Prostate gland (tissue), 2 donors: ENCODE measurements at regions not wholly inside any gene's neighbourhood (a gene's known extent, or its start where the extent isn't known, plus 50 kb on each side); places are given as distances from the start of the nearest gene placed in this dataset.

Experiments
- DNase-seq: peaks from one replicate; pipeline ENCODE4 v3.0.0-alpha.2; 2019; ENCODE audit warnings: low spot score
- H3K27ac ChIP-seq, 2 donors: fragments of 200-600 bp; sonication (generic); 2 replicates each; pipeline ENCODE4 v1.5.1; 2017 to 2019
- H3K27me3 ChIP-seq: fragments of 200-600 bp; sonication (generic); replicated peaks from 2 replicates; pipeline ENCODE4 v1.5.1; 2019; ENCODE audit not compliant: insufficient read depth
- H3K36me3 ChIP-seq, 2 donors: fragments of 200-600 bp; sonication (generic); 1 replicate in 1 of 2; 2 replicates in 1 of 2; pipeline versions ENCODE4 v1.5.1 to v1.8.1; 2017 to 2019
- H3K4me1 ChIP-seq: fragments of 200-600 bp; sonication (generic); replicated peaks from 2 replicates; pipeline ENCODE4 v1.5.1; 2019
- H3K4me3 ChIP-seq, 2 donors: fragments of 200-600 bp; sonication (generic); 2 replicates each; pipeline ENCODE4 v1.5.1; 2017 to 2019
- H3K9me3 ChIP-seq: fragments of 200-600 bp; sonication (generic); 2 replicates; pipeline ENCODE4 v1.5.1; 2017
- CTCF ChIP-seq, 4 experiments: fragments of 200-600 bp in 2 of 4; fragments of 450-650 bp in 2 of 4; sonication (generic) in 2 of 4; IDR thresholded peaks; 1 replicate in 3 of 4; 2 replicates in 1 of 4; pipeline ENCODE4 v1.5.1; 2016 to 2019; ENCODE audit warnings: antibody characterized with exemption in 4 of 4, mild to moderate bottlenecking in 2 of 4, moderate library complexity in 2 of 4
- POLR2A ChIP-seq: fragments of 450-650 bp; IDR thresholded peaks from one replicate; pipeline ENCODE4 v1.6.1; 2016; ENCODE audit warnings: antibody characterized with exemption, mild to moderate bottlenecking
- POLR2AphosphoS5 ChIP-seq: sonication (generic); formaldehyde crosslinking; IDR thresholded peaks from one replicate; pipeline ENCODE4 v1.6.1; 2017; ENCODE audit warnings: antibody characterized with exemption
- WGBS: methylation state at CpG from one replicate; pipeline ENCODE4 v1.1.5; 2018; 5-methylcytosine and 5-hydroxymethylcytosine counted together
- intact Hi-C: fragments of 100-400 bp; cut with DNase I; formaldehyde crosslinking; loops from one replicate; pipeline ENCODE4 v1.14.2; 2022

- Histone ChIP-seq H3K4me1 (no peaks in the 10 kb centered on the region), H3K4me3 (no peak overlapping the region), H3K27ac (no peak overlapping the region), H3K36me3 (no peaks in the 10 kb centered on the region), H3K27me3 (peaks cover 4% of the 10 kb centered on the region), H3K9me3 (no peaks in the 10 kb centered on the region)
- 100% methylated on average over 1 of the region's 1 CpG for WGBS
- no peak for DNase-seq
- intact Hi-C loops, result no loop called here
- TF ChIP-seq CTCF (IDR thresholded peaks at IDR 0.05) (no peak), POLR2A (no peak), POLR2AphosphoS5 (no peak)
Observed at GRCh38 chr1:29399465-29399864, 163.1 kb downstream of the PTPRU start.

GRCh38 chr1:29398431-29398830 lies 162.1 kb downstream of the PTPRU start:
- Histone ChIP-seq H3K4me1 (no peaks in the 10 kb centered on the region), H3K36me3 (no peaks in the 10 kb centered on the region), H3K4me3 (no peak overlapping the region), H3K9me3 (no peaks in the 10 kb centered on the region), H3K27ac (no peak overlapping the region), H3K27me3 (peaks cover 4% of the 10 kb centered on the region)
- 38% methylated on average over 3 of the region's 3 CpGs for WGBS
- TF ChIP-seq POLR2AphosphoS5, result no peak
- TF ChIP-seq CTCF (IDR thresholded peaks at IDR 0.05), result no peak
- TF ChIP-seq POLR2A, result no peak
- DNase-seq, result no peak
- intact Hi-C loops, result no loop called here

GRCh38 chr1:29397981-29398380 lies 161.7 kb downstream of the PTPRU start:
- no peak for DNase-seq
- intact Hi-C loops, result no loop called here
- Histone ChIP-seq H3K9me3 (no peaks in the 10 kb centered on the region), H3K36me3 (no peaks in the 10 kb centered on the region), H3K27ac (no peak overlapping the region), H3K27me3 (peaks cover 4% of the 10 kb centered on the region), H3K4me1 (no peaks in the 10 kb centered on the region), H3K4me3 (no peak overlapping the region)
- TF ChIP-seq POLR2A (no peak), POLR2AphosphoS5 (no peak), CTCF (IDR thresholded peaks at IDR 0.05) (no peak)
- WGBS, result 83% methylated on average over 8 of the region's 8 CpGs

- Histone ChIP-seq H3K27me3 (peaks cover 4% of the 10 kb centered on the region), H3K9me3 (no peaks in the 10 kb centered on the region), H3K36me3 (no peaks in the 10 kb centered on the region), H3K27ac (no peak overlapping the region), H3K4me1 (no peaks in the 10 kb centered on the region), H3K4me3 (no peak overlapping the region)
- no peak for DNase-seq
- no peak for TF ChIP-seq POLR2A
- no peak for TF ChIP-seq POLR2AphosphoS5
- no peak for TF ChIP-seq CTCF (IDR thresholded peaks at IDR 0.05)
- 55% methylated on average over 1 of the region's 1 CpG for WGBS
- intact Hi-C loops, result no loop called here
Observed at GRCh38 chr1:29397256-29397590, 160.9 kb downstream of the PTPRU start.

GRCh38 chr1:29396438-29397255 lies 160.3 kb downstream of the PTPRU start:
- WGBS, result 86% methylated on average over 10 of the region's 10 CpGs
- DNase-seq, result no peak
- intact Hi-C loops, result no loop called here

More at GRCh38 chr1:29396438-29397255, 160.3 kb downstream of the PTPRU start:
- TF ChIP-seq CTCF (IDR thresholded peaks at IDR 0.05), result no peak
- no peak for TF ChIP-seq POLR2AphosphoS5
- no peak for TF ChIP-seq POLR2A
- no peaks in the 10 kb centered on the region for H3K4me1 ChIP-seq
- H3K9me3 ChIP-seq, result no peaks in the 10 kb centered on the region
- H3K27me3 ChIP-seq, result peaks cover 4% of the 10 kb centered on the region
- H3K27ac ChIP-seq, result no peak overlapping the region
- H3K4me3 ChIP-seq, result no peak overlapping the region
- H3K36me3 ChIP-seq, result no peaks in the 10 kb centered on the region
